Activated naive CD4-positive, alpha-beta T cell treated with anti-CD3 and anti-CD28 coated beads for 36 hours (primary cell): ENCODE measurements at regions not wholly inside any gene's neighbourhood (a gene's known extent, or its start where the extent isn't known, plus 50 kb on each side); places are given as distances from the start of the nearest gene placed in this dataset.
"Not testable (repeated sequence)": the region's sequence is repeated elsewhere in the genome, so short reads cannot be mapped to it uniquely, and the experiment has no call there.

ENCODE experiments used
- CTCF ChIA-PET: fragments of 350-600 bp; sonication (Branson Sonifier 250); formaldehyde crosslinking; loops from one replicate; lab custom pipeline; 2021; ENCODE audit warnings: antibody characterized with exemption; lab: Charles Lee
- DNase-seq: peaks from one replicate; pipeline ENCODE4 v3.0.0-alpha.2; 2020
- H3K27ac Mint-ChIP-seq: one replicate; pipeline ENCODE4 v1.8.0; 2021; ENCODE audit warnings: mild to moderate bottlenecking, mixed read lengths
- H3K27me3 Mint-ChIP-seq: one replicate; pipeline ENCODE4 v1.8.0; 2021; ENCODE audit warnings: low read depth, mixed read lengths
- H3K36me3 Mint-ChIP-seq: one replicate; pipeline ENCODE4 v1.8.0; 2021; ENCODE audit warnings: low read depth, mixed read lengths
- H3K4me1 Mint-ChIP-seq: one replicate; pipeline ENCODE4 v1.8.0; 2021; ENCODE audit warnings: low read depth, mixed read lengths
- H3K4me3 Mint-ChIP-seq: one replicate; pipeline ENCODE4 v1.8.0; 2021; ENCODE audit warnings: mild to moderate bottlenecking, moderate library complexity, mixed read lengths
- H3K9me3 Mint-ChIP-seq: one replicate; pipeline ENCODE4 v1.8.0; 2021; ENCODE audit warnings: mixed read lengths
- intact Hi-C: fragments of 100-400 bp; cut with micrococcal nuclease; formaldehyde crosslinking; loops from one replicate; pipeline ENCODE4 v1.15.1; 2023

DNA sequence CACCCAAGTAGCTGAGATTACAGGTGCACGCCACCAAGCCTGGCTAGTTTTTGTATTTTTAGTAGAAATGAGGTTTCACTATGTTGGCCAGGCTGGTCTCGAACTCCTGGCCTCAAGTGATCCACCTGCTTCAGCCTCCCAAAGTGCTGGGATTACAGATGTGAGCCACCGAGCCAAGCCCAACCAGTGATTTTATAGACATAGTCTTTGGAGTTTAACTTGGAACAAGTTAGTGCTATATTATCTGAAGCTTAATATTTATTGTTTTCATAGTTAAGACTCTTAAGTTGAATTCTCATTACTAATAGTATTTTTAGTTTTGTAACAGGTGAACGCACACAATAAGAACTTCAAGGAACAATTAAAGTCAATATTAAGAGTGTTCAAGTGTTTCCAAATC is 122.1 kb downstream of the SPAG6 start:
- intact Hi-C loops, H3K9me3 Mint-ChIP-seq, CTCF ChIA-PET, DNase-seq, H3K36me3 Mint-ChIP-seq, H3K4me3 Mint-ChIP-seq, H3K27ac Mint-ChIP-seq, H3K4me1 Mint-ChIP-seq: not testable (repeated sequence)
- H3K27me3 Mint-ChIP-seq = peaks cover 11% of the 10 kb centered on the region

- Mint-ChIP-seq H3K4me1 (no peaks in the 10 kb centered on the region), H3K9me3 (no peaks in the 10 kb centered on the region), H3K4me3 (no peak overlapping the region), H3K27me3 (peaks cover 17% of the 10 kb centered on the region), H3K27ac (no peak overlapping the region), H3K36me3 (no peaks in the 10 kb centered on the region)
- no peak for DNase-seq
- CTCF ChIA-PET = no interaction called here
- intact Hi-C loops = no loop called here
Measured at GRCh38 chr10:22468570-22469320, 123.4 kb downstream of the SPAG6 start.

- DNase-seq = no peak
- Mint-ChIP-seq H3K36me3 (no peaks in the 10 kb centered on the region), H3K27ac (no peak overlapping the region), H3K27me3 (peaks cover 45% of the 10 kb centered on the region), H3K4me1 (peaks cover 9% of the 10 kb centered on the region), H3K4me3 (no peak overlapping the region), H3K9me3 (no peaks in the 10 kb centered on the region)
- CTCF ChIA-PET = no interaction called here
- intact Hi-C loops = no loop called here
Measured at GRCh38 chr10:22473044-22473443, 127.7 kb downstream of the SPAG6 start.

DNA sequence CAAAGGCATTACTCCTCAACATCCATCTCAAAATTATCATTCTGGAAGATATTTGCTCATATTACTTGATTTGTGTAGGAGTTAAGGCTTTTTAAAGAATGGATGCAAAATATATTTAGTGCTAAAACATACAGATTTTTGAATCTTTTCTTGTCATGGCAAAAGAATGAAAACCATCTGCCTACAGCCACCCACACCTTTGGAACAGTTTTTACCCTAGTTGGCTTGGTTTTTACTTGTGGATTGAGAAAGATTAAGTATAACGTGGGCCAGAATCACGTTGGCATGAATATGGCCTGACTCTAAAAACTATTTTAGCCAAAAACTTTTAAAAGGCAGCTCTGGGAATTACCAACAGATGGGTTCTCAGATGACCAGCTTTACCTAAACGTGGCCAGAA is 128.2 kb downstream of the SPAG6 start:
- CTCF ChIA-PET = no interaction called here
- no peak for DNase-seq
- Mint-ChIP-seq H3K27me3 (peaks cover 48% of the 10 kb centered on the region), H3K27ac (no peak overlapping the region), H3K4me1 (peaks cover 9% of the 10 kb centered on the region), H3K4me3 (no peak overlapping the region), H3K9me3 (no peaks in the 10 kb centered on the region), H3K36me3 (no peaks in the 10 kb centered on the region)
- intact Hi-C loops = no loop called here

GRCh38 chr10:22475651-22476600 is 130.6 kb downstream of the SPAG6 start:
- peaks cover 54% of the 10 kb centered on the region for H3K27me3 Mint-ChIP-seq
- peak; percentile 36 for DNase-seq
- CTCF ChIA-PET = interaction anchor here (0.8 to 1.9 kb wide), 4 partner anchors 10 to 39 kb away, joined by 3 to 5 read pairs (median 4); no protein-coding TSS in a partner anchor
- no peak overlapping the region for H3K27ac Mint-ChIP-seq
- H3K36me3 Mint-ChIP-seq = no peaks in the 10 kb centered on the region
- intact Hi-C loops = loop anchor here (5.0 kb wide), 1 partner anchor 134 kb away; no protein-coding TSS in a partner anchor
- H3K4me1 Mint-ChIP-seq = peaks cover 9% of the 10 kb centered on the region
- peak overlapping the region; percentile 84 for H3K4me3 Mint-ChIP-seq
- no peaks in the 10 kb centered on the region for H3K9me3 Mint-ChIP-seq

DNA sequence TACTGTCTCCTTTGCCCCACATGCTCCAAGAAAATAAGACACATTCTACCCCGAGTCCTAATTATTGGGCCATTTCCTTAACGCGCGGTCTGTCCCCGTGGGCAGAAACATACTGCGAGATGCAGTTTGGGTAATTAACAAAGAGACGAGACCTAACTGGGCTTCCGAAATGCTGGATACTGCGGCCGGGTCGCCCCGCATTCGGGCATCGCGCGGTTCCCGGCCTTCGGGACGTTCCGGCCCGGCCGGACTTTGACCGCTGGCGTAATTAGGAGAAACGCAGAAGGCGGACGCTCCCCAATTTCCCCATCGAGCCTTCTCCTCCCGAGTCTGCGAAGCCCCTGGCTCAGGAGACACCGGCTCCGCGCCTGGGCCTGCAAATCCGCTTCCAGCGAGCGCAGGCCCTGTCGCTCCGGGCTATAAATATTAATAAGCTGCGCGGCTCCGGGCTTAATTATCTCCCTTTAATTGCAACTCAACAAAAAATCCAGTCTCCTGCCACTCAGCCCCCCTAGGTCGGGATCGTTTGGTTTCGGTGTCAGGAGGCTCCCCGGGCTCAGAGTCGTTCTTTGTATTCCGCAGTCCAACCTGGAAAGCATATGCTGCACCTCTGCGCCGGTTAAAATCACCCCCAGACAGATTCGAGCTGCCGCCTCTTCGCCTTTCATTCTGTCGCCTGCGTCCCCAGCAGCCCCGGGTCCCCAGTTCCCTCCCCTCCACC is 131.5 kb downstream of the SPAG6 start:
- intact Hi-C loops = loop anchor here (5.0 kb wide), 1 partner anchor 134 kb away; no protein-coding TSS in a partner anchor
- Mint-ChIP-seq H3K4me1 (peaks cover 9% of the 10 kb centered on the region), H3K9me3 (no peaks in the 10 kb centered on the region), H3K36me3 (no peaks in the 10 kb centered on the region), H3K27me3 (peaks cover 50% of the 10 kb centered on the region), H3K27ac (no peak overlapping the region), H3K4me3 (peak overlapping the region; percentile 59)
- CTCF ChIA-PET = interaction anchor here (1.0 to 1.9 kb wide), 2 partner anchors 9 to 21 kb away, joined by 5 read pairs; no protein-coding TSS in a partner anchor
- DNase-seq = no peak

- peaks cover 45% of the 10 kb centered on the region for H3K27me3 Mint-ChIP-seq
- intact Hi-C loops = loop anchor here (5.0 kb wide), 1 partner anchor 135 kb away; no protein-coding TSS in a partner anchor
- no peak overlapping the region for H3K4me3 Mint-ChIP-seq
- no peak for DNase-seq
- CTCF ChIA-PET = interaction anchor here (1.9 kb wide), 1 partner anchor 8 kb away, joined by 5 read pairs; no protein-coding TSS in a partner anchor
- no peak overlapping the region for H3K27ac Mint-ChIP-seq
- H3K36me3 Mint-ChIP-seq = no peaks in the 10 kb centered on the region
- H3K9me3 Mint-ChIP-seq = no peaks in the 10 kb centered on the region
- H3K4me1 Mint-ChIP-seq = peaks cover 15% of the 10 kb centered on the region
Measured at GRCh38 chr10:22477334-22478287, 132.3 kb downstream of the SPAG6 start.

GRCh38 chr10:22478555-22479334 is 133.4 kb downstream of the SPAG6 start:
- peaks cover 17% of the 10 kb centered on the region for H3K4me1 Mint-ChIP-seq
- H3K9me3 Mint-ChIP-seq = no peaks in the 10 kb centered on the region
- H3K27me3 Mint-ChIP-seq = peaks cover 39% of the 10 kb centered on the region
- intact Hi-C loops = loop anchor here (5.0 kb wide), 1 partner anchor 136 kb away; no protein-coding TSS in a partner anchor
- no peaks in the 10 kb centered on the region for H3K36me3 Mint-ChIP-seq
- CTCF ChIA-PET = no interaction called here
- no peak overlapping the region for H3K27ac Mint-ChIP-seq
- H3K4me3 Mint-ChIP-seq = no peak overlapping the region
- no peak for DNase-seq

DNA sequence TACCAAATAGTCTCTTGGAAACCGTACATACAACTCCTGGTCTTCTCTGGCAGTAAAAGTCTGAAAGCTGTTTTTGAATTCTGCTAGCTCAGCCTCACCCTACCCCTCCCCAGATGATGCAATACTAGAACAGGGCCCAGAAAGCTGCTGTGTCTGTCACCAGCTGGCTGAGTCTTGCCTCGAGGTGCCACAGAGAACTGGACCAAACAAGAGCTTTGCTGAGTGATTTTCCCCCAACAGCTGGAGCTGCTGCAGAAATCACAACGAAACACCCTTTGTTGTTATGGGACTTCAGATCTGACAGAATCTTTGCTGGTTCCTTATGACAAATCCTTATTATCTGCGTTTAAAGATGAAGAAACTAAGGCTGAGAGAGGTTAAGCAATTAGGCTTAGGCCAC is 134.1 kb downstream of the SPAG6 start:
- DNase-seq = no peak
- peaks cover 17% of the 10 kb centered on the region for H3K4me1 Mint-ChIP-seq
- no peaks in the 10 kb centered on the region for H3K36me3 Mint-ChIP-seq
- H3K27me3 Mint-ChIP-seq = peaks cover 34% of the 10 kb centered on the region
- H3K4me3 Mint-ChIP-seq = no peak overlapping the region
- CTCF ChIA-PET = no interaction called here
- no peaks in the 10 kb centered on the region for H3K9me3 Mint-ChIP-seq
- no peak overlapping the region for H3K27ac Mint-ChIP-seq
- intact Hi-C loops = loop anchor here (5.0 kb wide), 1 partner anchor 137 kb away; no protein-coding TSS in a partner anchor

- Mint-ChIP-seq H3K4me1 (peaks cover 12% of the 10 kb centered on the region), H3K36me3 (no peaks in the 10 kb centered on the region), H3K9me3 (no peaks in the 10 kb centered on the region), H3K27ac (no peak overlapping the region), H3K27me3 (peaks cover 19% of the 10 kb centered on the region), H3K4me3 (no peak overlapping the region)
- DNase-seq = no peak
- CTCF ChIA-PET = interaction anchor here (0.7 kb wide), 2 partner anchors 38 to 470 kb away, joined by 6 to 7 read pairs; no protein-coding TSS in a partner anchor
- intact Hi-C loops = no loop called here
Measured at GRCh38 chr10:22481106-22481505, 135.8 kb downstream of the SPAG6 start.
